HL-60/S4 treated with retinoic acid at 250 ng/mL for 4 days and 3 days (cell line): ENCODE measurements at regions not wholly inside any gene's neighbourhood (a gene's known extent, or its start where the extent isn't known, plus 50 kb on each side); places are given as distances from the start of the nearest gene placed in this dataset.
"Not testable (repeated sequence)": the region's sequence is repeated elsewhere in the genome, so short reads cannot be mapped to it uniquely, and the experiment has no call there.

Experiments
- in situ Hi-C: fragments of 300-500 bp; cut with MboI; formaldehyde crosslinking; loops from 2 replicates; pipeline ENCODE4 v1.7.0; 2022; ENCODE audit warnings: low sequenced_read_pairs

DNA sequence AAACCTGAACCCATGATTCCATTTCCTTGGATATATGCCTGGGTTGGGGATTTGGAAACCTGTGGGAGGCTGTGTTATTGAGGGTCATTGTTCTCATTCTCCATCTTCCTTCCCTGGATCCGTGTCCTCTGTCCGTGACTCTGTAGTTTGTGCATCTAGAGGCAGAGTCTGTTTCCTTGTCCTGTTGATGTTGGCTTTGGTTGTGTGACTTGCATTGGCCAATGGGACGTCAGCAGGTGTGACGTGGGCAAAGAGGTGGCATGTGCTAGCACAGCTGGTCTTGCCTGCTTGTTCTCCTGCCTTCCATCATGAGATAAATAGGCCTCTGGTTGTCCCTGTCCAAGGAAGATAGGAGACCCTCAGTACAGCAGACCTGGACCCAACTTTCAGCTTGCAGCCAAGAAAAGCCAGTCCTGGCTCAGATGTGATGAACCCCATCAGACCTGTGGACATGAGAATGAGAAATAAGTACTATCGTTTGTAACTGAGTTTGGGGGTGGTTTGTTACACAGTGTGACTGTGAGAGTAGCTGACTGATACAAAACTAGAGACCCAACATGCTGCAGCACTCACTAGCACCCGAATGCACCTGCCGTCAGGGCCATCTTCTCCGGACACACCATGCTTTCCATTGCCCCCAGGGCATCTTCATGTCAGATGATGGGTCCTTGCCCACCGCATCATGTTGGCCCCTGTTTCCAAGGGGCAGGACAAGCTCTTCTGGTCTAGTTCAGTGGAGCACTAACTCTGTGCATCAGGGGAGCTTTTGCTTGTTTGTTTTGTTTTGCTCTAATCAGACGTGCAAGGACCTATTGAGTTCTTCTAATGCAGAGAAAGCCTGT lies 195.3 kb upstream of the SULF2 start:
- in situ Hi-C loops: no loop called here

DNA sequence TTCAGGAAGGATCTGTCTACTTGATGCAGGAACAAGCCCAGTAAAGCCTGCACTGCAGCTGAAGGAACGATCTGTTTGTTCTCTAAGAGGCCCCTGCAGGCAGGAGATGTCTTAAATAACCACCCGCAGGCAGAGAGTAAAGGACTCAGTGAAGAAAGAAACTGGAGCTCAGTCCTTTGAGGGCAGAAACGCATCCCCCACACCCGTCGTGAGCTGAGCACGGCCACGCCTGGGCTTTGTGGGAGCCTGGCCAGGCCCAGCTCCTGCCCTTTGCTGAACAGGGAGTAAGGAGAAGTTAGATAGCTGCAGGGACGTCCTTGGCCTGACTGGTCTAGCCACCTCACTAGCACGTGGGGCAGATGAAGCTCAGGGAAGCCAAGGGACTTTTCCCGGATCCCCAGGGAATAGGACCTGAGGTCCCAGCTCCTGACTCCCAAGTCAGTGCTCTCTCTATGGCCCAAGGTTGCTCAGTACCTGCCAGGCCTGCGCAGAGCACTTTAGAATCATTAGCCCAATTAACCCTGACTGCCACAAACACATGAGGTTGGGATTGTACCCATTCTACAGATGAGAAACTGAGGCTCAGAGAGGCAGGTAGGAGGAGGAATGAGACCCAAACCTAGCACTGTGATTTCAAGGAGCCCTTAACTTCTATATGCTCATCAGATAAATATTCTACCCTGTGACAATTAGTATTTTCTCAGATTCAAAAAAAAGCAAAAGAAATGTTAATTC lies 194.2 kb upstream of the SULF2 start:
- in situ Hi-C loops: not testable (repeated sequence)

DNA sequence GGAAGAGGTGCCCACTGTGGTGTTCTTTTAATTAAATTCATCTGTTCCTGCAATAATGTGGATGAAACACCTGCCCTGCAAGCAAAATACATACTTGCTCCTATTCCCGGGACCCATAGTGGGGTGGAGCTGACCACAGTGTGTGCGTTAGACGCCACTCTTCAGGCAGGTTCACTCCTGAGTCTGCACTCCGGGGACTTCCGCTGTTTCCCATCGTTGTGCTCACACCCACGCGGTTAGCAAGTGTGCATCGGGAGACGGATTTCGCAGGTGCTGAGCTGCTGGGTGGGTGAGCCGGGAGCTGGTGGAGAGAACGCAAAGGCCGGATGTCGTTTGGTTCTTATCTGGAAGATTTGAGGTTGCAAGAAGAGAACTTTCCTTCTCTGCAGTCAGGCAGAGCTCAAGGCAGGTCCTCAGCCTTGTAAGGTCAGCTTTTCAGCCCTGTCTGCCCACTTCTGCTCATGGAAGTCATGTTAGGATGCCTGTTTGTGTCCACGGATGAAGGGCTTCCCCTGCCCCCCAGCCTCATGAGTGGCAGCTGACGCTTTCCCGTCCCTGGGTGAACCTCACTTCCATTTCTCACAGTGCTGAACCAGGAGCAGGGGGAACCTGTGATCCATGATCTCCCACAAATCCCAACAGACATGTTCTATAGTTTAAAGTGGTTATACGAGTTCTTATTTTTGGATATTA lies 193.3 kb upstream of the SULF2 start:
- in situ Hi-C loops: not testable (repeated sequence)

DNA sequence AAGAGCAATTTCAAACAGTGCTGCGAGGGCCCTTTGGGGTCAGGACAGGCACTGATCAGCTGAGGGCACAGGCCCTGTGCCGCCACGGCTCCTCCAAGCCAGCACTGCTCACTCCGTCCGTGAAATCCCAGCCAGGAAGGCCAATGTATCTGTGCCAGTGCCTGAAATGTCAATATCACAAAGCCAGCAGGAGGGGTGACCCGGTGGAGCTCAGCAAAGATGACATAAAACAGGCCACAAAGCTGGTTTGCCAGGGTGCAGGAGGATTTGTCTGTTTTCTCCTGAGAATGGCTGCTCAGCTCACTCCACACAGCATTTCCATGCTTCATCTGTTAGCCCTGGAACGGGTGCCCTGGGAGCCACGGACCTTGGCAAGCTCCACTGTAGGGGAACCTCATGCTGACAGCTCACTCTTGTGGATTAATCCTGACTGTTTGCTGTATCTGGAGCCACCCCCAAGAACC lies 192.5 kb upstream of the SULF2 start:
- in situ Hi-C loops: not testable (repeated sequence)

DNA sequence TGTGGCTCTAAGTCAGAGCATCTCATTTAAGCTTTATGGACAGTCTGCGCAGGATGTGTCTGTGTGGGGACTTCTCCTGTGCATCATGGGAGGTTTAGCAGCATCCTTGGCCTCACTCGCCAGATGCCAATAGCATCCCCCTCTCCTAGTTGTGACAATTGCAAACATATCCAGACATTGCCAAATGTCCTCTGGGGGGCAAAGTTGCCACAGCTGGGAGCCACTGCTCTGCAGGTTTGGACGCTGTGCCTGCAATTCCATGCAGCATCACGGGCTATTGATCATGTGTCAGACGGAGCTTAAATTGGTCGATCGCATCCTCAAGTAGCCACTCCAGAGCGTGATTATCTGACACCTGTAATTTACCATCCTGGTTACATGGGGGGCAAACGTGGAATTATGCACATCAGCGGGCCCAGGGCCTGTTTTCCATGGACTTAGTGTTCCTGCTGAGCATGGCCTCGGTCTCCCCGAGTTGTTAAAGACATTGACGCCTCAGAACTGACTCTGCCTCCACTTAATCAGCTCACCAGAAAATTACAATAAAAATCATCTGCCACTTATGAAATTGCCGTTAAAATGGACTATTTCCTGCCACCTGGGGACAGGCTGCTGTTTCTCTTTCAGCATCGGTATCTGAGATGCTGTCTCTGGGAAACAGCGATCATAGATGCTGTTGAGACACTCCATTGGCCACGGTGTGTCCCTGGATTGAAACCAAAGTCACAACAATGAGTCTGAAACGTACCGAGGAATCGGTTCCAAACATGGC lies 191.9 kb upstream of the SULF2 start:
- in situ Hi-C loops: not testable (repeated sequence)

DNA sequence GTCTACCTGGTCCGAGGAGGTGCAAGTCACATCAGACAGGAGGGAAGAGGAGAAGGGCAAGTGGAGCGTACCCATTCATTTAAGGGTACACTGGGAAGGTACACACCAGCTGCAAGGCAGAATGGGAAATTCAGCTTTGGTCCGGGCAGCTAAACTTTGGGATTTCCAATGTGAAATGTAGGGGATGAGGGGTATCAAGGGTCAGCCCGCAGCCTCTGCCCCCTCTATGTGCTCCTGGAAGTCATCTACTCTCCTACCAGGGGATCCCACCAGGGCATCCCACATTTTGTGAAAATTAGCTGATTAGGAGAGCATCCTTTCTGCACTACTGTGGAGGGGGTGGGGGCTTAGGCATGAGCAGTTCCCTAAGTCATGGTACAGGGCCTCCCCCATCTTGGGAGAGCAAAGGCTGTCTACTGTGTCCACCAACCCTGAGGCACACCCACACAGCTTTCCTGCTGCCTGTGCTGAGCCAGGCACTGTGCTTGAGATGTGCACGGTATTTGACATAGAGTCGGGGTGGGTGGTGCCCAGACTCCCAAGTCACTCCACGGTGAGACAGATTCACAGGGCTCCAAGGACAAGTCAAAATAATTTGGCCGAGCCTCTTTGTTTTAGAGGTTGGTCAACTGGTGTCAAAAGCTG lies 189.1 kb upstream of the SULF2 start:
- in situ Hi-C loops: no loop called here

DNA sequence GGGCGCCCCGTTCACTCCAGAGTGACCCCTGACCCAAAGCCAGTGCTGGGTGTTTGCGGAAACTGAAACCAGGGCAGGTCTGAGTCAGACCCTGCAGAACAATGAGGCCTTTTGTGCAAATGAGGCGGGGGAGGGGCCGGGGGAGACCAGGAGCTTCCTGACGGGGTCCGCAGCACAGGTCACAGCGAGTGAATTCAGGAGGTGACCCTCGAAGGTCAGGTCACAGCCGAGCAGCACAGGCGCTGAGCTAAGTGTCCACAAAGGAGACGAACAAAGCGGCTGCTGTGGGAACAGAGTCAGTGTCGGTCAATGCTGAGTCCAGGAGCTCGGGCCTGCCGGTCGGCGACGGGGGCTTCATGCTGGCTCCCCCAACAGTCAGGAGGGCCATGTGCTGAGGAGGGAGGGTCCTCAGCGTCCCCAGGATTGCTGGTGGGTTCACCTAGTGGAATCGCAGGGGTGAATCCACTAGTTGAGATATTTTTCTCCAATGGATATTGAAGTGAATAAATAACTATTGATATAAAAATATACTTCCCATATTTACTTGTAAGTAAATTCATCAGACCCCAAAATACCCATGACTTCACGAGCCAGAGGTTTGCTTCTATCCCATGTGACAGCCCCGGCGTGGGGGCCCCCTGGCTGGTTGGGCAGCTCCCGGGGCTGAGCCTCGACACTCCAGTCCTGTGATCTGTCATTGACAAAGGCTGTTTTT lies 188.4 kb upstream of the SULF2 start:
- in situ Hi-C loops: no loop called here

DNA sequence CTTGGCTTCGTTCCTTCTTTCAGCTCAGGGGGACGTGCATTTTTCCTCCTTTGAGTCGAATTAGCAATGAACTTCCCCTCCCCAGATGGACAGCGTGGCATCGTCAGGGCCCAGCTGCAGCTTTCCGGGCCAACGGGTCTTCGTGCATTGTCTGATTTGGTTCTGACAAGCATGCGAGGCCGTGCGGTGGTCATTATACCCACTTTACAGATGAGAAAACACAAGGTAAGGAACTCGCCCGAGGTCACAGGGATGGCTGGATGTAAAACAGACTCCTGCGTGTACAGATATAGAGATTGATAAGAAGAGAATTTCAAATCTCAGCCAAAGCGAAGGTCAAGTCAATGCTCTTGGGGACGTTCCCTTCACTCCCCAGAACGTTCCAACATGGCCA lies 187.6 kb upstream of the SULF2 start:
- in situ Hi-C loops: no loop called here

DNA sequence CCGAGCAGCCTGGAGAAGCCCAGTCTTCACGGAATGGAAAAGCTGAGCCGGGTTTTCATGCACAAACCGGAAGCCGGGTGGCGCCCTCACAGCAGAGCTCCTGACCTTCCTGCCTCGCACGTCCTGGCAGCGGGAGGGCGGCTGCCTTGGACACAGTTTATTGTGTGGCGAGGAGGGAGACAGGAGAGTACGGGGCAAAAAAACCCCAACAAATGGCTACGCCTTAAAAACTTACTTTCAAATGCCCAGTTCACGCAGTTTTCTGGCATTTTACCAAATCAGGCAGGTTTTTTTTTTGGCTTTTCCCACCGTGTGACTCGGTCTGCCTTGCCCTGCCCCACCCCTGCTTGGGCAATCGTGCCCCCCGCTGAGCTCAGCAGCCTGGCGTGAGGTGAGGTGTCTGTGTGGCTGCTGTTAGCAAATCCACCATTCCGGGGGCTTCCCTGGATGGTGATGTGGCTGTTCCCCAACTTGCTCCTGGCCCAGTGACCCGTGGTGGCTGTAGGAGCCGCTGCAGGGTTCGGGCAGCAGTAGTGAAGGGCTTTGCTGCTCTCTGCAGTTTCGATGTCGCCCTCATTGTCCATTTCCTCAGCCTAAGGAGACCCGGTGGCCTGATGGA lies 187.1 kb upstream of the SULF2 start:
- in situ Hi-C loops: not testable (repeated sequence)

DNA sequence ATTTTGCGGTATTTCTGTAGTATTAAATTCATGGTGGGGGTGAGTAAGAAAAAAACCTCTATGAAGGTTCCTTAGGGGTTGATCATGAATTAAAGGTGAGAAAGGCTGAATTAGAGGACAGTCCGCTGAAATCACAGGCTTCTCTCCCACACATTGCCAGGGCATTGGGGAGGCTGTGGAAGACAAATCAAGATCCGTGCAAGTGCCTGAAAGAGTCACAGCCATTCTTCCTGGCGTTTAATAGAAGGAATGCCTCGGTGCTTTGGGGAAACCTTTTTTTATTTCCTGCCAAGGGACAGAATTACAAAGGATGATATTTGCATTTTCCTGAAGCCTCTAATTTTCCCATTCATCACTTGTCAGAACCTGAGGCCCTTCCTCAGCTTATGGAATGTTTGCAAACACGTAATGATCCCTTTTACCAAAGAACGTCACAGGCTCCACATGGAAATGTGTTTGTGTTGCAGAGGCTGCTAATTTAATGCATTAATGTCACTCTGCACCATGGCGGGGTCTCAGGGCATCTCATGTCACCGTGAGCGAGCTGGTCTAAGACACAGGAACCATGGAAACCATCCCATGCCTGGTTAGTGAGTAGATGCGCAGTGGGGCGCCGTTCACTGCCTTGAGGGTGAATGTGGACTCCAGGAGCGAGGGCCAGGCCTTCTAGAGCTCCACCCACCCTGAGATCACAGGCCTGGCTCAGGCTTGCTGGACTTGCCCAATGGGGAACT lies 185.9 kb upstream of the SULF2 start:
- in situ Hi-C loops: no loop called here

DNA sequence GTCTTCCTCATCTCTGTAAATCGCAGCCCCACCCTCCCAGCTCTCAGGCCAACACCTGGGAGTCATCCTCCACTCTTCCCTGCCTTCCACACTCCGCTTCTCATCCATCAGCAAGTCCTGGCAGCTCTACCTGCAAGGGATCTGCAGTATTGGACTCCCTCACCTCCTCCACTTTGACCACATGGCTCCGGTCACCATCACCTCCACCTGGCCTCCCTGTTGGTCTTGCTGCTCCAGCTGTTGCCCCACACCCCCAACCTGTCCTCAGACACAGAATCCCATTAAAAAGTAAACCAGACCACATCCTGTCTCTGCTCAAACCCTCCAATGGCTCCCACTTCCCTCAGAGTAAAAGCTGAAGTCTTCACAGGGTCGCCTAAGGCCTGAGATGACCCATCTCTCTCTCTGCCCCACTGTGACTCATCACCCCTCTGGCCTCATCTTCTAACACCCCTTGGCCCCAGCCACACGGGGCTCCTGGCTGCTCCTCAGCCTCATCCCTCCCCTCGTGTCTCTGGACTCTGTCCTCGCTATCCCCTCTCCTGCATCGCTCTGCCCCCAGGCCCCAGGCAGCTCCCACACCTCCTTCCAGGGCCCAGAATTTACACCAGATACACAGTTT lies 185.1 kb upstream of the SULF2 start:
- in situ Hi-C loops: no loop called here

DNA sequence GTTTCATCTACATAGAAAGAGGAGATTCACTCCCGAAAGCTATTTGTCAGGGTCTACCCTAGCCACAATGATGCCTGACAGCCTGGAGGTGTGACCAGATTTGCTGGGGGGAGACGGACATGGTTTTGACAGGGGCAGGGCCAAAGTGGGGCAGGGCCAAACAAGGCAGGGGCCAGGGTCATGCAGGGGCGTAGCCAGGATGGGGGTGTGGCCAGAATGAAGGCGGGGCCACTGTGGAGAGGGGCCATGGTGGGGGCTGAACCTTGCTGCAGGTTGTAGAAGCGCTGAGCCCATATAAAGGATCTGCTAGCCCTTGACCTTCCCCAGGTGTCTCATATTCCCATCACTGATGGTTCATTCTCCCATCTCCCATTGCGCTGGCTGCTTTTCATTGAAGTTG lies 184.1 kb upstream of the SULF2 start:
- in situ Hi-C loops: no loop called here

DNA sequence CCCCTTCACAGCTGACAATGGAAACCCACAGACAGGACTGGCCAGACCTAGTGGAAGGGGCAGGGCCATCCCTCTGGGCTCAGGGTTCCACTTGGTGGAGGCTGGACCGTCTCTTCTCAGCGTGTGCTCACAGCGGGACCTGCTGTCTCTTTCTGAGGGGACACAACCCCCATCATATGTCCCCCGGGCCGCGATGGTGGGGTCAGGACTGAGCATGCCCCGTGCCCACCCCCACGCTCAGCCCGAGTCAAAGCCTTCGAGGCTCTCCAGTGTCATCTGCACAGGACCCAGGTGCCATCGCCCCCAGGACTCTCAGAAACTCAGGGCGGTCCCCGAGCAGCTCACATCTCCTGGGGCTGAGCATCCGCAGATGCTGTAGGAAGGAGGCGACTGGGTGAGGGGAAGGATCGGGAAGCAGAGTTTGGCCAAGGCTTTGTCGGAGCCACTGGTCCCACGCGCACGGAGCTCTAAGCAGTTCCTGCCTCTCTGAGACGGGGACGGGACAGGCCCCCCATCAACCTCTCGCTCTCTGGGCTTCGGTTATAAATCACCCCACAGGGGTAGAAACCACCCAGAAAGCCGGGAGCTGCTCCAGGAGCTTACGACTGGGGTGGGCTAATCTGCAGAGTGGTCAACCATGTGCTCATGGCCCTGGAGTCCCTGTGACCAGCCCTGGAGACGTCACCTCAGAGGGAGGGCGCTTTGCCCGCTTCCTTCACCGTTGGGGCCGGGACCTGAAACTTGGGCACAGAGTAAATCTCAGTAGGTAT lies 183.4 kb upstream of the SULF2 start:
- in situ Hi-C loops: no loop called here

DNA sequence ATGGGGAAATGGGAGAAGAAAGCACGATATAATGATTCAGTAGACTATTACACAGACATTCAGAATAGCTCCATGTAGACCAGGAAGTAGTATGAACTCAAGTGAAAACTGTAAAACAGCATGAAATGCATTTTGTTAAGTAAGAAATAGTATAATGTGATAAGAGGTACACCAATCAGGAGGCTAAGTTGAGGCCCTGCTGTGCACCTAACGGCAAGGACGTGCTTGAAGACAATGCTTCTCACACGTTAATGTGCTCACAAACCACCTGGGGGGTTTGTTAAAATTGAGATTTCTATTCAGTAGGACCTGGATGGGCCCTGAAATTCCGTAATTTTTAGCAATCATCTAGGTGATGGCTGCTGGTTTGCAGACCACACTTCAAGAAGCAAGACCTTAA lies 178.9 kb upstream of the SULF2 start:
- in situ Hi-C loops: no loop called here

DNA sequence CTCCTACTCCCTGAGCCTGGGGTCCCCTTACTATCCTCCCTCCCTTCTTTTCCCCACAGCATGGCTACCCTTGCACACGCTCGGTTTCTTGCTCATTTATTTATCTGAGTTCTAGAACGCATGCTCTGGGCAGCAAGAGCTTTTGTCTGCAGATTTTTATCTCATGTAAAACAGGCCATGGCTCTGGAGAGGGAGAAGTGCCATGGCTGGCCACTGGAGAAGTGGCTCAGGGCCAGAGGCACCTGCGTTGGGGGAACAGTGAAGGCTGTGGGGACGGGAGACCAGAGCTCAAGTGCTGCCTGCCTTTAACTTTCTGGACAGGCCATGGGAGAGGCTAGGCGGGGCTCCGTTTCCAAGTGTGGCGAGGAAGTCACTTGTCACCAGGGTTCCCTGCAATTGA lies 177.7 kb upstream of the SULF2 start:
- in situ Hi-C loops: no loop called here

DNA sequence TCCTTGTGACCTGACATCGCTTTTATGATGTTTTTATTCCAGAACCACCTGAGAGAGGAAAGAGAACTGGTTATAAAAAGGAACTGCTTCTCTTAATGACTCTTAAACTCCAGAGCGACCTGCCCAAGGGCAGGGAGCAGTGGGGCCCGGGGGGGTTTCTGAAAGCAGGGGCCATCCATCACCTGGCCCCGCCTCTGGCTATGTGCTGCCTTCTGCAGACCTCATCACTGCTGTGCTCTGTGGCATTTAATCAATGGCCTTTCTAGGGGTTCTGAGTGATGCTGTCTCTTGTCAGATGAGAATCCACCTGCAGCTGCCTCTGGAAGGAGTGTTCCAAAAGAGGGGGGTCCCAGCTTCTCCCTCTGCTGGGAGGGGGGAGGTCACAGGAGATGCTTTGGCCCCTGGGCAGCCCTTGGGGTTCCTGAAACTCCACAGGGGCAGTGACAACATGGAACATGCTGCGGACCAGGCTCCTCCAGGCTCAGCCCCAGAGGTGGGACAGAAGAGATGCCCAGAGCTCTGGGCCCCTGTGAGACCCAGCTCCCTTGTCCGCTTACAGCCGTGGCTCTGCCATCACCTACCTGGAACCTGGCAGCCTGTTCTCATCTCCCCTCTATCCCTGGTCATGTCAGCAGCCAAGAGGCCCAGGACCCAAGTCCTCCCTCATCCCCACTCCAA lies 177.1 kb upstream of the SULF2 start:
- in situ Hi-C loops: no loop called here
